MG63 (cell line): ENCODE measurements at regions not wholly inside any gene's neighbourhood (a gene's known extent, or its start where the extent isn't known, plus 50 kb on each side); places are given as distances from the start of the nearest gene placed in this dataset.
"Not testable (repeated sequence)": the region's sequence is repeated elsewhere in the genome, so short reads cannot be mapped to it uniquely, and the experiment has no call there.

Experiments
- DNase-seq: peaks from one replicate; pipeline ENCODE4 v3.0.0-alpha.2; 2020
- H3K27me3 ChIP-seq: fragments of 250-450 bp; sonication (Bioruptor Pico); 2 replicates; pipeline ENCODE4 v1.5.1; 2020; ENCODE audit warnings: mild to moderate bottlenecking, moderate library complexity
- H3K36me3 ChIP-seq: fragments of 250-450 bp; sonication (Bioruptor Pico); 2 replicates; pipeline ENCODE4 v1.5.1; 2020; ENCODE audit warnings: mild to moderate bottlenecking, moderate library complexity
- H3K4me3 ChIP-seq: fragments of 250-450 bp; sonication (Bioruptor Pico); 2 replicates; pipeline ENCODE4 v1.5.1; 2020; ENCODE audit warnings: mild to moderate bottlenecking, moderate library complexity
- H3K9me3 ChIP-seq: fragments of 250-450 bp; sonication (Bioruptor Pico); 2 replicates; pipeline ENCODE4 v1.5.1; 2020; ENCODE audit warnings: mild to moderate bottlenecking, moderate library complexity

DNA sequence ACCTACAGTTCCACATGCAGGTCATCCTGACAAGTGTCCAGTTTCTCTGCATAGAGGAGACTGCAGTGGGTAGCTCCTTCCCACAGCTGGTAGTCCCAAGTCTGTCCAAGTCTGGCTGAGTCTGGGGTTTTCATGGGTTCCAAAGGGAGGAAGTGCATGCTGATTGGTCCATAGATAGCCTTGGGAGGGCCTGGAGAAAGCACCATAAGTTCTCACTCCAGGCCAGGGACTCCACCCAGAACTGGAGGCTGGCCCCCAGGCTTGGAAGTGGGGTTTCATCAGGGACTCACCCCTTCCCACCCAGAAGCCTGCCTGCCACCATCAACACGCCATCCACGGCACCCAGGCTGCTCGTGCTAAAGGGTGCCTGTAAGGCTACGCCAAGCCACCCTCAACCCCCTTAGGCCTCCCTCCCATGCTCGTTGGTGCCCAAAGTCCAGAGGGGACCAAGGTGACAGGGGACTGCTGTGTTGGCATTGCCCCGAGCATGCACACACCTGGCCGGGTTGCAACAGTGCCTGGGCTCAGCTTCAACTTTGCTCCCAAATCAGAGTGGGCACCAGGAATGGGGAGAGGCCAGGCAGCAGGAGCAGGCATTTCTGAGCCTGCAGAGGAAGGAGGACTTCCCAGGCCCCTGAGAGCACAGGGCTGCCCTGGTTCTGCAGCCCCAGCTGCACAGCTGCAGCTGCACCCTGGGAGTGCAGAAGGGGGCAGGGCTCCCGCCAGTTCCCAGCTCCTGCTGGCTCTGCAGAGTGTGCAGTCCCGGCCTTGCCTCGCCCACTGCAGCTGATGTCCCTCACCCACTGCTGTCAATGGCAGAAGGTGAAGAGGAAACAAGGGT lies 116.5 kb upstream of the MAP2 start:
- Histone ChIP-seq H3K4me3 (no peak overlapping the region), H3K9me3 (no peaks in the 10 kb centered on the region), H3K36me3 (no peaks in the 10 kb centered on the region), H3K27me3 (no peaks in the 10 kb centered on the region)
- no peak for DNase-seq

DNA sequence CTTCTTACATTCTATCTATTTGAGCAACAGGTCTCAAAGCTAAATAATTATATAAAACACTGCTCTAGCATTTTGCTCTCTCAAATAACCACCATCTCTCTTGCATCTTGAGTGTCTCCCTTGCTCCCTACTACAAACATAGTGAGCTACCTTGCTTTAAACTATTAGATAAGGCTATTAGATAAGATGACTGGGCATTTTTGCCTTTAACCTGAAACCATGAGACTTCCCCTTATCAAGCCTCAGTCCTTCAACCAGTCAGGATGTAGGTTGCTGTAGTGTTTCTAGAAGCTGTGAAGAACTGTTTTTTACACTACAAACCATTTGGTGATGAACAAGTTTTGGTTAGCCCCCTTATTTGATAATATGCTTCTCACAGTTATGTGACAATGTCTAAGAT lies 115.4 kb upstream of the MAP2 start:
- Histone ChIP-seq H3K4me3 (no peak overlapping the region), H3K36me3 (no peaks in the 10 kb centered on the region), H3K9me3 (no peaks in the 10 kb centered on the region), H3K27me3 (no peaks in the 10 kb centered on the region)
- DNase-seq: no peak

DNA sequence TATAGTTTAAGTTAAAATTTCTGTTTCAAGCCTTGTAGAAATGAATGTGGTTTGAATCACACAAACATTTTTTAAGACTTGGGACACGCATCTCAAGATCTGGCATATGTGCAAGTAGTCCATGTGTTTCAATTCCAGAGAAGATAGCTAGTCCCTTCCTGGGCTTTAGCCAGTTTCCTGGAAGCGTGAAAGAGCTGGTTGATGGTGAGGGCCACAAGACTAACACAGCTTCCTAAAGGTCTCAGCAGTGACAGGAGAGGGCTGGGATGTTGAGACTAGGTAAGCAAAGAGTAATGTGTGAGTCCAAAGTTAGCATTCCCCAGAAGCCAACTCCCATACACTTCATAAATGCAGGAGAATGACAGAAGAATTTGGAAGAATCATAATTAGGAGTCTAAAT lies 111.9 kb upstream of the MAP2 start:
- DNase-seq: no peak
- Histone ChIP-seq H3K4me3 (no peak overlapping the region), H3K27me3 (0 out of 2 replicates have a peak, but pooled peaks cover 5% of the 10 kb centered on the region), H3K9me3 (no peaks in the 10 kb centered on the region), H3K36me3 (no peaks in the 10 kb centered on the region)

DNA sequence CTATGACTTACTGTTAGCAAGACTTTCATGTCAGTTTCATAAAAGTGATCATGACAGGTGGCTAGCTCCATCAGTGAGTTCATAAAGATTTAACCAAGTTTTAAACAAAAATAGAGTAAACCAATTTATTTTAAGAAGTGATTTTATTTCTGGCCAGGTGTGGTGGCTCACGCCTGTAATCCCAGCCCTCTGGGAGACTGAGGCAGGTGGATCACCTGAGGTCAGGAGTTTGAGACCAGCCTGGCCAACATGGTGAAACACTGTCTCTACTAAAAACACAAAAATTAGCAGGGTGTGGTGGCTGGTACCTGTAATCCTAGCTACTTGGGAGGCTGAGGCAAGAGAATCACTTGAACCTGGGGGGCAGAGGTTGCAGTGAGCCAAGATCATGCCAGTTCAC lies 111.4 kb upstream of the MAP2 start:
- not testable (repeated sequence) for H3K9me3 ChIP-seq

GRCh38 chr2:209314653-209315052 lies 109.2 kb upstream of the MAP2 start:
- no peak for DNase-seq
- no peaks in the 10 kb centered on the region for H3K36me3 ChIP-seq
- no peak overlapping the region for H3K4me3 ChIP-seq
- 0 out of 2 replicates have a peak, but pooled peaks cover 5% of the 10 kb centered on the region for H3K27me3 ChIP-seq
- H3K9me3 ChIP-seq: no peaks in the 10 kb centered on the region

More for the DNA sequence above, 111.4 kb upstream of the MAP2 start:
- not testable (repeated sequence) for H3K36me3 ChIP-seq, H3K4me3 ChIP-seq, DNase-seq, H3K27me3 ChIP-seq

DNA sequence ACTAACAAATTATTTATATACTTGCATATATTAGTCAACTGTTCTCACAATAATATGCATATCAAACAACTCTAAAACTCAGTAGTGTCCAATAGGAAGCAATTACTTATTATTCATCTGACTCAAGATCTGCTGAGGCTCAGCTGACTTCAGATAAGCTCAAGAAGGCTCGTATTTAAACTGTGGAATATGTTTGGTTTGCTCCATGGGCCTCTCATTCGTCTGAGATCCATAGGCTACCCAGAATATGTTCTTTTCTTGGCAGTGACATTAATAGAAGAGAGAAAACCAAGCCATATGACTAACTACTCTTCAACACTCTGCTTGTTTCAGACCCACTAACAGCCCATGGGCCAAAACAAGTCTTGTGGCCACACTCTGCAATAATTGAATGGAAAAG lies 107.7 kb upstream of the MAP2 start:
- Histone ChIP-seq H3K4me3 (no peak overlapping the region), H3K27me3 (0 out of 2 replicates have a peak, but pooled peaks cover 5% of the 10 kb centered on the region), H3K36me3 (no peaks in the 10 kb centered on the region), H3K9me3 (no peaks in the 10 kb centered on the region)
- no peak for DNase-seq

DNA sequence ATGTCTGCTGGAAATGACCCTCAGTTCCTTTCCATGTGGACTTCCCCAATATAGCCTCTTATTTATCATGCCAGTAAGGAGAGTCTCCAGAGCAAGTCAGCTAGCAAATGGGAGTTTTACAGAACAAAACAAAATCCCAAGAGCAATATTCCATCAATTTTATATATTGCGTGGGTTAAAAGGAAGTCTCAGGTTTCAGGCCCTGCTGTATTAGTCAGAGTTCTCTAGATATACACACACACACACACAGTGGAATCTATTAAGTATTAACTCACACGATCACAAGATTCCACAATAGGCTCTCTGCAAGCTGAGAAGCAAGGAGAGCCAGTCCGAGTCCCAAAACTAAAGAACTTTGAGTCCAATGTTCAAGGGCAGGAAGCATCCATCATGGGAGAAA lies 102.8 kb upstream of the MAP2 start:
- DNase-seq: no peak
- no peak overlapping the region for H3K4me3 ChIP-seq
- H3K9me3 ChIP-seq: no peaks in the 10 kb centered on the region
- H3K36me3 ChIP-seq: no peaks in the 10 kb centered on the region
- H3K27me3 ChIP-seq: no peaks in the 10 kb centered on the region

GRCh38 chr2:209321581-209321980 lies 102.3 kb upstream of the MAP2 start:
- DNase-seq: no peak
- H3K4me3 ChIP-seq: no peak overlapping the region
- H3K36me3 ChIP-seq: no peaks in the 10 kb centered on the region
- H3K27me3 ChIP-seq: no peaks in the 10 kb centered on the region
- H3K9me3 ChIP-seq: no peaks in the 10 kb centered on the region

- Histone ChIP-seq H3K36me3 (no peaks in the 10 kb centered on the region), H3K9me3 (no peaks in the 10 kb centered on the region), H3K27me3 (no peaks in the 10 kb centered on the region), H3K4me3 (no peak overlapping the region)
- DNase-seq: no peak
These were observed 101.8 kb upstream of the MAP2 start for GRCh38 chr2:209322041-209322440.

DNA sequence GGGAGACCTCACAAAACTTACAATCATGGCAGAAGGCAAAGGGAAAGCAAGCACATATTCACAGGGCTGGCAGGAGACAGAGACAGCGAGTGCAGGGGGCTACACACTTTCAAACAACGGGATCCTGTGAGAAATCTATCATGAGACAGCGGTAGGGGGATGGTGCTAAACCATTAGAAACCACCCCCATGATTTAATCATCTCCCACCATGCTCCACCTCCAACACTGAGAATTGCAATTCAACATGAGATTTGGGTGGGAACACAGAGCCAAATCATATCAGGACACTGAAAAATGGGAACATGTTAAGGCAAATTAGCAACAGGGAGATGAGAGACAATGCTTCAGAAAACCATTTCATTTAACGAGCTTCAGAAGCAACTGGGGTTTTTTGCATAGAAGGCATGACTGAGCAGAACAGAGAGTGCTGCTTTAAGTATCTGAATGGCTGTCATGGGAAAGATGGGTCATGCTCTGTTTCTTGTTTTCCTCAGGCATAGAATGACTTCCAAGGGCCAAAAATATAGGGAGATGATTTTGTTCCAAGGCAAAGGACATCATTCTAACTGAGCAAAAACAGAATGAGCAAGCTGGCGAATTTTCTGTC lies 100.8 kb upstream of the MAP2 start:
- DNase-seq: no peak
- H3K27me3 ChIP-seq: no peaks in the 10 kb centered on the region
- H3K9me3 ChIP-seq: no peaks in the 10 kb centered on the region
- no peak overlapping the region for H3K4me3 ChIP-seq
- H3K36me3 ChIP-seq: no peaks in the 10 kb centered on the region

DNA sequence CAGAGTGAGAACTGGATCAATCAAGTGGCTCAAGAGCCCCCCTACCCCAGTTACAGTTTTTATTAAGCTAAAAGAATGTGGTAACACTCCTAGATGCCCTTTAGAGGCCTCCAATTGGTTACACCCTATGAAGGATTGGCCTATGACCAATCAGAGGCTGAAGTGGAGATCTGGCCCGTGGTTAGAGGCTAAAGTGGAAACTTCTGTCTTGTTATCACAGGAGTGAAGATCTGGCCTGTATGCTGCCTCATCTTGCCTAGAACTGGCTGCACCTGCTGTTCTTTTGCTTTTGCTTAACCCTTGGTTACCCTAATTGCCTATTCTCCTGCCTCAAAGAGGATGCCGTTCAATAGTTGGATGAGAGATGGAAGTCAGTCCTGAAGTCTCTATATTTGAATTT lies 100.1 kb upstream of the MAP2 start:
- H3K27me3 ChIP-seq: no peaks in the 10 kb centered on the region
- no peak for DNase-seq
- no peak overlapping the region for H3K4me3 ChIP-seq
- no peaks in the 10 kb centered on the region for H3K9me3 ChIP-seq
- no peaks in the 10 kb centered on the region for H3K36me3 ChIP-seq

DNA sequence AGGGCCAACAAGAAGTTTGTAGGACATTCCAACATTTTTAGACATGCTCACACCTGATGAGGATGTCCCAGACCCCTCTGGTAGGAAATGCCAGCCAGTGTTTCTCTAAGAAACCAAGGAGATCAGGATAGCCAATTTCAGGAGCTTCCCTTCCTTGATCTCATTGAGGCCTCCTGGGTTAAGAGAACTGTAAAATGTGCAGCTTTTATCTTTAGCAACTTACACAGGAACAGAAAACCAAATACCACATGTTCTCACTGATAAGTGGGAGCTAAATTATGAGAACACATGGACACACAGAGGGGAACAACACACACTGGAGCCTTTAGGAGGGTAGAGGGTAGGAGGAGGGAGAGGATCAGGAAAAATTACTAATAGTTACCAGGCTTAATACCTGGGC lies 99.6 kb upstream of the MAP2 start:
- no peaks in the 10 kb centered on the region for H3K27me3 ChIP-seq
- H3K4me3 ChIP-seq: no peak overlapping the region
- H3K9me3 ChIP-seq: no peaks in the 10 kb centered on the region
- no peaks in the 10 kb centered on the region for H3K36me3 ChIP-seq
- no peak for DNase-seq

DNA sequence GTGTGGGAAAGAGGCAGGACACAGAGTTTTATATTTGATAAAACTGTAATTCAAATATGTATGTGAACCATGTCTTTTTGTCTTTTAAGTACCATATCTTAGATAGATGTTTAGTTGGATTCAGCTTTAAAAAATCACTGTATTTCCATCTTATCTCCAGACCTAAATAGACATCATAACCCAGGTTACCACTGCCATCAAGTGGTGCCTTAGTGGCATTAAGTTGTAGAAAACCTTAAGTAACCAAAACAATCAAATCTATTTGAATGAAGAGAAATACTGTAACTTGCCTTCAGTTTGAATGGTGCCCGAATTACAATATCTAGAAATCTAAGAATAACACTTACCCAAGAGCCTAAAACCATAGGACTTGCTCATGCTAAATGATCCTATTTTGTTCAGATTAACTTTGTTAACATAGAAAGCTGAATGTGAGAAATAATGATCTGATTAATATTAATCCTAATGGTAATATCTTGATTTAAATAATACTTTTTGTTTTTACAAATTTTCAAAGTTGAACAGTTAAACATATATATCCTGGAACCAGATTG lies 92.5 kb upstream of the MAP2 start:
- H3K36me3 ChIP-seq: no peaks in the 10 kb centered on the region
- no peak for DNase-seq
- no peaks in the 10 kb centered on the region for H3K27me3 ChIP-seq
- H3K4me3 ChIP-seq: no peak overlapping the region
- H3K9me3 ChIP-seq: no peaks in the 10 kb centered on the region

DNA sequence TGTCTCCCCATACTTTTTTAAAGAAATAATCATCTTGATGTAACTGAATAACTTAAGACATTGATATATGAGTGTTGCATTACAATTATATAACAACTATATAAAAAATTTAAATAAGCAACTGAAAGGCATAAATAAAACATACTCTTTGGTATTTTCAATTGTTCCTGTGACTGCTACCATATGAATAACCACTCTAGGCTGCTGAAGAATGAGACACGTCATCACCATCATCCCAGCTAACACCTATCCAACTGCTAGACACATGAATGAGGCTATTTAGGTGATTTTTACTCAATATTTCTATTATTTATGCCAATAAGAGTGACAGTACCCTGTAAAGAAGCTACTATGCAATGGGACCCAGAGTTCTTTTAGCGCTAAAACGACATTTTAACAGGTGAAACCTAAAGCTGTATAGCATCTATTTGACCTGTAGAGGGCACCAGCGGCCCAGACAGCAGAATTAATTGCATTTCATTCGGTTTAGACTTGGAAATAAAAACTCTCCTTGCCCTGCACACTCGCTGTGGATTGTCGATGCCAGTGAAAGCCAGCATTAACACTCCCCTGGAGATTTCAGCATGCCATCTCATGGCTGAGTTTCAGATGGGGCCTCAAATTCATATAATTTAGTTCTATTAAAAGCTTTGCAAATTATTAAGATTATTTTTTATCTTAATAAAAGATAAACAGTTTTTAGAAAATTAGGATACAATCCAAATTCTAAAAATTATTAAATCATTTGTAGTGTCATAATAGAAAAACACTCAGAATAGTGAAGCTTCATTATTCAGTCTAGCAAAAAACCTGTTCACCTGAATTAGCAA lies 89.4 kb upstream of the MAP2 start:
- Histone ChIP-seq H3K36me3 (no peaks in the 10 kb centered on the region), H3K4me3 (no peak overlapping the region), H3K27me3 (no peaks in the 10 kb centered on the region), H3K9me3 (no peaks in the 10 kb centered on the region)
- DNase-seq: peak; percentile 34

DNA sequence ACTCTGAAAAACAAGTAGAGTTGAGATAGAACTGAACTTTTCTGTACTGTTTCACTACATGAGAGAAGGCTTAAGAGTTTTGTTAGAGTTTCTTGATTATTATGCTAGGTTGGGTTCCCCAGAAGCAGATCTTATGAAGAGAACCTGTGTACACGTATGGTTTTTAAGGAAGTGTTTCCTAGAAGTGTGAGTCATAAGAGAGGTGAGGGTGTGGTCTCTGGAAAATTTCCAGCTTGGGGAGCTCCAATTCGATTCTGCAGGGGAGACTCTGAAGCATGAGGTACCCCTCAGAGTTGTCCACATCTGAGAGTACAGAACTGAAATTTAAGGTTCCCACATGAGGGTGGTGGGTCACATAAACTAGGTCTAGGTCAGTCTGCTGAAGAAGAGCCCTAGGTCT lies 83.3 kb upstream of the MAP2 start:
- H3K9me3 ChIP-seq: no peaks in the 10 kb centered on the region
- H3K36me3 ChIP-seq: no peaks in the 10 kb centered on the region
- H3K27me3 ChIP-seq: no peaks in the 10 kb centered on the region
- H3K4me3 ChIP-seq: no peak overlapping the region
- no peak for DNase-seq

DNA sequence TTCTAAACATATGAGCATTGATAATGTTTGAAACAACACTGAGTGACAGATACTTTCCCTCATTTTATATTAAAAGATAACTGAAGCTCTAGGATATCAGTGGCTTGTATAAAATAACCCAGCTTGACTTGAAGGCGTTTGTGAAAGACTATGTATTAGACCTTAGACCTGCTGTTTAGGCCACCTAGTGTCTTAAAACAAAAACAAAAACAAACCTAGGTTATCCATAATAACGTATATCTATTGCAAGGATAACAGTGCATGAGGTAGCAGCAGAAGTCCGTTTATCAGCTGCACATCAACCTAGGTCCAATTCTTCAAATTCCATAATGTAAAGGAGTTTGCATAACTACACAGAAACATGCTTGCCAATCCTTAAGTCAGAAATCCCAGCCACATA lies 79.5 kb upstream of the MAP2 start:
- Histone ChIP-seq H3K4me3 (no peak overlapping the region), H3K9me3 (no peaks in the 10 kb centered on the region), H3K36me3 (no peaks in the 10 kb centered on the region), H3K27me3 (no peaks in the 10 kb centered on the region)
- no peak for DNase-seq

DNA sequence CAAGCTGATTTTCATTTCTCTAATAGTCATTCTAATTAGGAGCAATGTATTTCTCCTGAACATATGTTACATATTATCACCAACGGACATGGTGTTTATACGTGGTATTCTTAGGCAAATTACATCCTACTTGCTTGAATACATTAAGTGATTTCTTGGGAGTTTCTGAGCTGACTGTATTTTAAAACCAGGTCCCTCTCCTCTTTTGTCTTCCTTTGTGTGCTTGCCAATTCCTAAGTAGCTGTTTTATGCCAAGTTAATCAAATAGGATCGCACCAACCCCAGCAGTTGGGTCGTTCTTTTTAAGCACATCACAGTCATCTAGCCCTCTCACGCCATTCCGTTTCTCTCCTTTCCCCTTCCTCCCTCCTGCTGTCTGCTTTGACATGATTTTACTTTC lies 75.4 kb upstream of the MAP2 start:
- Histone ChIP-seq H3K4me3 (no peak overlapping the region), H3K9me3 (no peaks in the 10 kb centered on the region)
- DNase-seq: no peak

More for the DNA sequence above, 75.4 kb upstream of the MAP2 start:
- no peaks in the 10 kb centered on the region for H3K27me3 ChIP-seq
- H3K36me3 ChIP-seq: no peaks in the 10 kb centered on the region
